ENCODE measurements at regions not wholly inside any gene's neighbourhood (a gene's known extent, or its start where the extent isn't known, plus 50 kb on each side); places are given as distances from the start of the nearest gene placed in this dataset.
"Not testable (repeated sequence)": the region's sequence is repeated elsewhere in the genome, so short reads cannot be mapped to it uniquely, and the experiment has no call there.

- DNase-seq (ENCODE audit: low read depth) = no peak
Observed at GRCh38 chr1:191504999-191505398, 653.3 kb upstream of the RGS18 start.

- no peak for DNase-seq (ENCODE audit: low read depth)
Observed at GRCh38 chr1:191508239-191508638, 650.0 kb upstream of the RGS18 start.

DNA sequence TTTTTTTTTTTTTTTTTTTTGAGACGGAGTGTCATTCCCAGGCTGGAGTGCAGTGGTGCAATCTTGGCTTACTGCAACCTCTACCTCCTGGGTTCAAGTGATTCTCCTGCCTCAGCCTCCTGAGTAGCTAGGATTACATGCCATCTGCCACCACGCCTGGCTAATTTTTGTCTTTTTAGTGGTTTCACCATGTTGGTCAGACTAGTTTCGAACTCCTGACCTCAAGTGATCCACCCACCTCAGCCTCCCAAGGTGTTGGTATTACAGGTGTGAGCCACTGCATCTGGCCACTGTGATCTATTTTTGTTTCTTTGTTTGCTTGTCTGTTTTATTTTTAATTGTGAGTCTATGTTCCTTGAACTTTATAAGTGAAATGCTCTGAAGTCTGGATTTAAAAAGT is 646.8 kb upstream of the RGS18 start:
- not testable (repeated sequence) for DNase-seq (ENCODE audit: low read depth)

DNA sequence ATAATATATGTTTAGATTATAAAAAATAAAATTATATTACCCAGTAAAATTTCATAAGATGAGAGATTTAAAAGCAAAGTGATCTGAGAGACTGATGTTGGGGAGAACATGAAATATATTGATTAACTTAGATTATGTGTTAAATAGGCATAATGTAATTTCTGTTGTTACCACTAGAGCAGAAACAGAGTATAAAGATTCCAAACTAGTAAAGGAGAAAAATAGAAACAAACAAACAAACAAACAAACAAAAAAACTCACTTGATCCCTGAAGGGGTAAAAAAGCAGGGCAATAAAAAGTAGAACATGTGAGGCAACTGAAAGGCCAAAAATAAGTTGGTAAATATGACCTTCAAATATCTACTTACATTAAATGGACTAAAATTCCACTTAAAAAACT is 640.4 kb upstream of the RGS18 start:
- no peak for DNase-seq (ENCODE audit: low read depth)

GRCh38 chr1:191519519-191519918 is 638.7 kb upstream of the RGS18 start:
- DNase-seq (ENCODE audit: low read depth) = no peak

- no peak for DNase-seq (ENCODE audit: low read depth)
Observed at GRCh38 chr1:191520345-191520744, 637.9 kb upstream of the RGS18 start.

DNA sequence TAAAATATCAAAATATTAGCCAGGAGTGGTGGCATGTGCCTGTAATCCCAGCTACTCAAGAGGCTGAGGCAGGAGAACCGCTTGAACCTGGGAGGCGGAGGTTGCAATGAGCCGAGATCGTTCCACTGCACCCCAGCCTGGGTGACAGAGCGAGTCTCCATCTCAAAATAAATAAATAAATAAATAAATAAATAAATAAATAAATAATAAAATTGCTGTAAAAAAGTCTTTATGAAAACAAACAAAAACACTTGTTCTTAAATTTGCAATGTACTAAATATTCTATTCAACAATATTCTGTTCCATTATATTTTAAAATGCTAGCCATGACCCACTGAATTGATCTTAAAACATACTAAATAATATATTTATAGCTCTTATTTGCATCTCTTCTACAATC is 632.3 kb upstream of the RGS18 start:
- not testable (repeated sequence) for DNase-seq (ENCODE audit: low read depth)

- no peak for DNase-seq (ENCODE audit: low read depth)
Observed at GRCh38 chr1:191528275-191528674, 630.0 kb upstream of the RGS18 start.

GRCh38 chr1:191530928-191531327 is 627.3 kb upstream of the RGS18 start:
- DNase-seq (ENCODE audit: low read depth) = no peak

- DNase-seq (ENCODE audit: low read depth) = no peak
Observed at GRCh38 chr1:191533254-191533653, 625.0 kb upstream of the RGS18 start.

- DNase-seq (ENCODE audit: low read depth) = no peak
Observed at GRCh38 chr1:191536791-191537429, 621.4 kb upstream of the RGS18 start.

- DNase-seq (ENCODE audit: low read depth) = no peak
Observed at GRCh38 chr1:191541758-191542157, 616.5 kb upstream of the RGS18 start.

- DNase-seq (ENCODE audit: low read depth) = no peak
Observed at GRCh38 chr1:191542444-191542843, 615.8 kb upstream of the RGS18 start.

DNA sequence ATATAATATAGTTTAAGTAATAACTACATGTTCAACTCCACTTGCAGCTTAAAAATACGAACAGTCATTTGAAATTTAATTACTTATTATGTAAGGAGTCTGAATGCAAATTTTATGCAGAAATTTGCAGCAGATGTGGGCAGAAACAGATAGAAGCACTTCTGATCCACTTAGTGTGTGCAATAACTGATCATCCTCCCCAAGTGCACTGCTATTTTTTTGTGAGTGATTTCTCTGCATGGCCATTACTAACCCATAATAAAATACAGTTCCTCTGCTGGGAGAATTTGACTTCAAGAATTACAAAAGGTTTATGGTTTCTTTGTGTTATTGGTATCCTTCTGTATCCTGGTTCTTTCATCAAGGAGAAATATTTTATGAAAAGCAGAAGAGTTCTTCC is 611.5 kb upstream of the RGS18 start:
- no peak for DNase-seq (ENCODE audit: low read depth)

- no peak for DNase-seq (ENCODE audit: low read depth)
Observed at GRCh38 chr1:191551019-191551418, 607.2 kb upstream of the RGS18 start.

DNA sequence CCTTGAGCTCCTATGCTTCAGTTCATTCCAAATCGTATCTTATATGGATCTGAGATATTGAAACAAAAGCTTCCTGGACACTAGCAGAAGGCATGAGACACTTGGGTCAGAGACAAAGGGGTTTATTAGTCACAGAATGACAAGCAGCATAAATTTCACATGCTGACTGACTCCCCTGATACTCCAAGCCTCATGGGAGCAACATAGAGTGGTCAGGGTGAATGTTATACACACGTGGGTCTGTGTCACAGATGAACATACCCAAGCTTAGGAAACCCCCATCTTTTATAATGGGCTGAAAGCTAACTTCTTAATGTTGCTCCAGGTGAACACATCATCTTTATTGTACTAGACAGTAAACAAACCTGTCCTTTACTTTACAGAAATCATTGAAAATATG is 599.9 kb upstream of the RGS18 start:
- DNase-seq (ENCODE audit: low read depth) = no peak

DNA sequence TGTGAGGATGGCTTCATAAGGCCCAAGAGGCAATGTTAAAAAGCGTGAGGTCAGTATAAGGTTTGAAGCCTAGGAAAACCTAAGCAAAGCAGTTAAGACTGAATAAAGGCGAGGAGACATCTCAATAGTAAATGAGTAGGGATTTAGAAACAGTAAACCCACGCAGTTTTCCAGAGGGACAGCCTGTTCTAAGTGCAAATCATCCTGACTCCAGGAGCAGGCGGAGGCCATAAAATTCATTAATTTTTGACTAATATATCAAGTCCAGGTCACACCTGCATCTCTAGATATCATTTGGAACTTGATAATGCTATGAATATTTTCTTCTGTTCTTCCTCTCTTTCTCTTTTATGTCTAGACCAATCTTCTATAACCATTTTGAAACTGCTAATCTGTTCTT is 597.0 kb upstream of the RGS18 start:
- DNase-seq (ENCODE audit: low read depth) = no peak

- no peak for DNase-seq (ENCODE audit: low read depth)
Observed at GRCh38 chr1:191564275-191564674, 594.0 kb upstream of the RGS18 start.

- DNase-seq (ENCODE audit: low read depth) = no peak
Observed at GRCh38 chr1:191572479-191572878, 585.8 kb upstream of the RGS18 start.

- DNase-seq (ENCODE audit: low read depth) = no peak
Observed at GRCh38 chr1:191575180-191575579, 583.1 kb upstream of the RGS18 start.

DNA sequence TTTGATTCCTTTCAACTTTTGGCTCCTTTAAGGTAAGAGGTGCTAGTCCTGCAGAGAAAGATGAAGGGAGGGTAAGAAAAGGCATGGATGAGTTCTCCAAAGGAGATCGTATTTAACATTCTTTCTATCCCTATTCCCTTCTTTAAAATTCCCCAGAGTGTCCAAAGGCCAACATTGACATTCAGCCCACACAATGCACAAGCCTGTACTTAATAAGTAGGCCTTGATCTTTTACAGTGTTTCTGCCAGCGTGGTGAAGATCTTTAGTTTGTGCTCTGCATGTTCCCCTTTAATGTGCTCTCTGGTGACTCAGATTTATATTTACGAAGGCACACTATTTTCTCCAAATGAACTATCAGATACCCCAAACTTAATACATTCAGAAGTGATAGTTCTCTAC is 582.5 kb upstream of the RGS18 start:
- DNase-seq (ENCODE audit: low read depth) = no peak

GRCh38 chr1:191577213-191577612 is 581.0 kb upstream of the RGS18 start:
- DNase-seq (ENCODE audit: low read depth) = no peak

DNA sequence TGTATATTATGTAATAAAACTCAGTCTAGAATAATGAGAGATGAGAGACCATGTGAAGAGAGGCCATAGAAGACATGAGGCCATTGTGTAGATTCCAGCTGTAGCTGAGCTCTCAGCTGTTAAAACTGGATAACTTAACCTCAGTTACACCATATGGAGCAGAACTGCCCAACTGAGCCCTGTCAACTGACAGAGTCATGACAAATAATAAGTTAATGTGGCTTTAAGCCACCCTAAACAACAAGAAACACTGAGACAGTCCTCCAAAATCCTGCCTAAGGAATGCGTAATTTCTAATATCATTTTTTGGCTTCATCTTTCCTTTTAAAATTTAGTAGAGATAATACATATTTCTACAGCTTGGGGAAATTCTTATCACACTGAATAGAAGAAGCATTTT is 580.0 kb upstream of the RGS18 start:
- DNase-seq (ENCODE audit: low read depth) = no peak

DNA sequence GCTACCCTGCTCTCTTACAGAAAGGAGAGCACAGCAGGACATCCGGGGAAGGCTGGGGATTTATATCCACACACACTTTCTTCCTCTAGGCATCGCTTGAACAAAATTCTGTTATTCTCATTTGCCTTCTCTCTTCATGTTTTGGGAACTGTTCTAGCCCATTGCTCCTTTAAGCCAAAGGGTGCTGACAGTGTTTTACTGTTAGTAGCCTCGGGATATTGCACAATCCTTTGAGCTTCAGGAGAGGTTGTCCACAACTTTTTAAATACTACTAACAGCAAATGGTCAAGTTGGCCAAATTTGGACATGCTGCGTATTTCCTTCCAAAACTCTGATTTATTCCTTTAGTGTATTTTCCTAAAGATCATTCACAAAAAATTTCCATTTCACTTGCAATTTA is 579.2 kb upstream of the RGS18 start:
- no peak for DNase-seq (ENCODE audit: low read depth)

- no peak for DNase-seq (ENCODE audit: low read depth)
Observed at GRCh38 chr1:191582169-191582568, 576.1 kb upstream of the RGS18 start.

Data from GM04503 (cell line).